ENCODE measurements at regions not wholly inside any gene's neighbourhood (a gene's known extent, or its start where the extent isn't known, plus 50 kb on each side); places are given as distances from the start of the nearest gene placed in this dataset.

DNA sequence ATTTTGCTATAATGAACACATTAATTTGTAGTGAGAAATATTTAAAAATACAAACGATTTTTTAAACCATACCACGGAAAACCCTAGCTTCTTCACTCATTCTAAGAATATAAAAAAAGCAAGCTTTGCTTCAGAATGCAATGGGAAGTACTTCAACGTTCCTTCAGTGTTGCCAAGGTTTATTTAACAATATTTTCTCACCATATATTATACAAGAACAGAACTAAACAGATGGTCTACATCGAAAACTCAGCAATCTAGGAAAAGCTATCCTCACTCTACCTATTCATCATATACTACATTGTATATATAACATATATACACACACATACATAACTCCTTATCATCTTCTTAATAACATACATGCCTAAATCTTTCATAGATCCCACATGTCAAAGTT, 1047.4 kb downstream of the IGSF11 start:
- TF ChIP-seq SMARCE1 (IDR thresholded peaks at IDR 0.05) (no peak), KDM5B (IDR thresholded peaks at IDR 0.05; ENCODE audit: insufficient replicate concordance, low read depth, low read length) (no peak)
- TF ChIP-seq, protein P1, sequence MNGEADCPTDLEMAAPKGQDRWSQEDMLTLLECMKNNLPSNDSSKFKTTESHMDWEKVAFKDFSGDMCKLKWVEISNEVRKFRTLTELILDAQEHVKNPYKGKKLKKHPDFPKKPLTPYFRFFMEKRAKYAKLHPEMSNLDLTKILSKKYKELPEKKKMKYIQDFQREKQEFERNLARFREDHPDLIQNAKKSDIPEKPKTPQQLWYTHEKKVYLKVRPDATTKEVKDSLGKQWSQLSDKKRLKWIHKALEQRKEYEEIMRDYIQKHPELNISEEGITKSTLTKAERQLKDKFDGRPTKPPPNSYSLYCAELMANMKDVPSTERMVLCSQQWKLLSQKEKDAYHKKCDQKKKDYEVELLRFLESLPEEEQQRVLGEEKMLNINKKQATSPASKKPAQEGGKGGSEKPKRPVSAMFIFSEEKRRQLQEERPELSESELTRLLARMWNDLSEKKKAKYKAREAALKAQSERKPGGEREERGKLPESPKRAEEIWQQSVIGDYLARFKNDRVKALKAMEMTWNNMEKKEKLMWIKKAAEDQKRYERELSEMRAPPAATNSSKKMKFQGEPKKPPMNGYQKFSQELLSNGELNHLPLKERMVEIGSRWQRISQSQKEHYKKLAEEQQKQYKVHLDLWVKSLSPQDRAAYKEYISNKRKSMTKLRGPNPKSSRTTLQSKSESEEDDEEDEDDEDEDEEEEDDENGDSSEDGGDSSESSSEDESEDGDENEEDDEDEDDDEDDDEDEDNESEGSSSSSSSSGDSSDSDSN (IDR thresholded peaks at IDR 0.05; ENCODE audit: borderline replicate concordance in 1 of 2, low read depth in 2 of 2, low read length in 2 of 2) = no peak
- TF ChIP-seq, protein P2, sequence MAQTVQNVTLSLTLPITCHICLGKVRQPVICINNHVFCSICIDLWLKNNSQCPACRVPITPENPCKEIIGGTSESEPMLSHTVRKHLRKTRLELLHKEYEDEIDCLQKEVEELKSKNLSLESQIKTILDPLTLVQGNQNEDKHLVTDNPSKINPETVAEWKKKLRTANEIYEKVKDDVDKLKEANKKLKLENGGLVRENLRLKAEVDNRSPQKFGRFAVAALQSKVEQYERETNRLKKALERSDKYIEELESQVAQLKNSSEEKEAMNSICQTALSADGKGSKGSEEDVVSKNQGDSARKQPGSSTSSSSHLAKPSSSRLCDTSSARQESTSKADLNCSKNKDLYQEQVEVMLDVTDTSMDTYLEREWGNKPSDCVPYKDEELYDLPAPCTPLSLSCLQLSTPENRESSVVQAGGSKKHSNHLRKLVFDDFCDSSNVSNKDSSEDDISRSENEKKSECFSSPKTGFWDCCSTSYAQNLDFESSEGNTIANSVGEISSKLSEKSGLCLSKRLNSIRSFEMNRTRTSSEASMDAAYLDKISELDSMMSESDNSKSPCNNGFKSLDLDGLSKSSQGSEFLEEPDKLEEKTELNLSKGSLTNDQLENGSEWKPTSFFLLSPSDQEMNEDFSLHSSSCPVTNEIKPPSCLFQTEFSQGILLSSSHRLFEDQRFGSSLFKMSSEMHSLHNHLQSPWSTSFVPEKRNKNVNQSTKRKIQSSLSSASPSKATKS (CRISPR knock-in tag; IDR thresholded peaks at IDR 0.05) = no peak

Data from K562 (cell line).